WTC11 (cell line): ENCODE measurements at regions not wholly inside any gene's neighbourhood (a gene's known extent, or its start where the extent isn't known, plus 50 kb on each side); places are given as distances from the start of the nearest gene placed in this dataset.

Source experiments
- ATAC-seq: fragments of 200-7000 bp; cut with Tn5 transposase; 2 replicates; pipeline ENCODE4 v1.10.0; 2021; ENCODE audit warnings: mild to moderate bottlenecking, moderate library complexity
- CTCF ChIA-PET: fragments of 300-600 bp; sonication (Branson Sonifier 250); formaldehyde crosslinking; loops from one replicate; lab custom pipeline; 2021; ENCODE audit warnings: antibody characterized with exemption; lab: Charles Lee
- POLR2A ChIA-PET: fragments of 350-600 bp; sonication (Branson Sonifier 250); formaldehyde crosslinking; loops from one replicate; lab custom pipeline; 2021; ENCODE audit warnings: antibody characterized with exemption; lab: Charles Lee
- DNase-seq: peaks from one replicate; pipeline ENCODE4 v3.0.0; 2021; ENCODE audit warnings: low spot score
- H3K27ac Mint-ChIP-seq: 2 replicates; pipeline ENCODE4 v1.8.0; 2021; ENCODE audit warnings: mixed read lengths
- H3K27me3 Mint-ChIP-seq: 2 replicates; pipeline ENCODE4 v1.8.0; 2021; ENCODE audit warnings: low read depth, mild to moderate bottlenecking, moderate library complexity, mixed read lengths
- H3K36me3 Mint-ChIP-seq: 2 replicates; pipeline ENCODE4 v1.8.0; 2021; ENCODE audit warnings: mixed read lengths
- H3K4me1 Mint-ChIP-seq: 2 replicates; pipeline ENCODE4 v1.8.0; 2022; ENCODE audit warnings: mixed read lengths
- H3K4me3 Mint-ChIP-seq: 2 replicates; pipeline ENCODE4 v1.8.0; 2021; ENCODE audit warnings: mild to moderate bottlenecking, moderate library complexity, mixed read lengths
- H3K9me3 Mint-ChIP-seq: 2 replicates; pipeline ENCODE4 v1.8.0; 2021; ENCODE audit warnings: mixed read lengths
- AFF4 ChIP-seq: sonication (generic); formaldehyde crosslinking; IDR thresholded peaks from 2 replicates; pipeline ENCODE4 v1.8.1; 2023; ENCODE audit warnings: mild to moderate bottlenecking, missing genetic modification reagents, borderline replicate concordance
- CREB1 ChIP-seq: sonication (generic); formaldehyde crosslinking; IDR thresholded peaks from 2 replicates; pipeline ENCODE4 v1.8.0; 2023; ENCODE audit warnings: mild to moderate bottlenecking, missing genetic modification reagents
- ELF4 ChIP-seq: sonication (generic); formaldehyde crosslinking; IDR thresholded peaks from 2 replicates; pipeline ENCODE4 v1.8.1; 2022; ENCODE audit warnings: low read depth, mild to moderate bottlenecking, moderate library complexity, missing genetic modification reagents
- ETV6 ChIP-seq: sonication (generic); formaldehyde crosslinking; IDR thresholded peaks from 2 replicates; pipeline ENCODE4 v1.8.1; 2022; ENCODE audit warnings: mild to moderate bottlenecking, missing genetic modification reagents
- FOXP1 ChIP-seq: sonication (generic); formaldehyde crosslinking; IDR thresholded peaks from 2 replicates; pipeline ENCODE4 v1.8.0; 2022; ENCODE audit warnings: missing genetic modification reagents, mild to moderate bottlenecking, moderate library complexity, borderline replicate concordance
- FOXP4 ChIP-seq: sonication (generic); formaldehyde crosslinking; IDR thresholded peaks from 2 replicates; pipeline ENCODE4 v1.8.0; 2022; ENCODE audit warnings: mild to moderate bottlenecking, missing genetic modification reagents
- NFYB ChIP-seq: sonication (generic); formaldehyde crosslinking; conservative IDR thresholded peaks from 2 replicates; pipeline ENCODE4 v1.8.0; 2022; ENCODE audit warnings: low read depth, missing genetic modification reagents
- ZBTB43 ChIP-seq: sonication (generic); formaldehyde crosslinking; IDR thresholded peaks from 2 replicates; pipeline ENCODE4 v1.8.1; 2023; ENCODE audit warnings: mild to moderate bottlenecking, missing genetic modification reagents
- ZNF281 ChIP-seq: sonication (generic); formaldehyde crosslinking; IDR thresholded peaks from 2 replicates; pipeline ENCODE4 v1.8.0; 2023; ENCODE audit warnings: mild to moderate bottlenecking, missing genetic modification reagents
- ZNF317 ChIP-seq: sonication (generic); formaldehyde crosslinking; IDR thresholded peaks from 2 replicates; pipeline ENCODE4 v1.8.1; 2023; ENCODE audit warnings: low read depth, mild to moderate bottlenecking, moderate library complexity, missing genetic modification reagents, borderline replicate concordance
- ZNF423 ChIP-seq: fragments of 250-450 bp; sonication (Bioruptor Pico); IDR thresholded peaks from 2 replicates; pipeline ENCODE4 v2.1.2; 2022; ENCODE audit warnings: mild to moderate bottlenecking, moderate library complexity
- TF ChIP-seq, protein P1 (sequence below): sonication (generic); formaldehyde crosslinking; IDR thresholded peaks from 2 replicates; pipeline ENCODE4 v1.8.1; 2022; ENCODE audit warnings: mild to moderate bottlenecking, missing genetic modification reagents, moderate library complexity, borderline replicate concordance
- TF ChIP-seq, protein P2 (sequence below): fragments of 250-450 bp; sonication (Bioruptor Pico); IDR thresholded peaks from 2 replicates; pipeline ENCODE4 v1.9.0; 2021; ENCODE audit warnings: mild to moderate bottlenecking, borderline replicate concordance

DNA sequence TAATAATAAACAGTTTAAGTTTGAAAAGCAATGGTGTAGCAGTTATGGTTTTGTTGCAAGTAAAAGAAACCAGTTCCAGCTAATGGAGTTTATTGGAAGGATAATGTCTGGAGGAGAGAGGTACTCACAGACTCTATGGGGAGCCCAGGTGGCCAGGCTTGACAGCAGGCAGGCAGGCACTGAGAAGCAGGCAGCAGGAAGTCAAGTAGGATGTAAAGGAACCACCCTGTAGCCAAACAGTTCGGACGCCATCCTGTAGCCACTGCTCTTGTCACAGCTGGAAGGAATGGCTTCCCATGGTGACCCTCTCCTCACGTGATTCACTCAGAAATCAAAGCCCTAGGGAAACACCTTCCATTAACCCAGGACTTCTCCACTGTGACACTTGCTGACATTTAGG is 96.7 kb upstream of the MC3R start:
- ATAC-seq, result no peak
- POLR2A ChIA-PET, result no interaction called here
- DNase-seq, result no peak
- no peak overlapping the region for H3K4me3 Mint-ChIP-seq
- peaks cover 38% of the 10 kb centered on the region for H3K36me3 Mint-ChIP-seq
- no peaks in the 10 kb centered on the region for H3K4me1 Mint-ChIP-seq
- H3K27ac Mint-ChIP-seq, result no peak overlapping the region
- TF ChIP-seq ZBTB43 (CRISPR knock-in tag) (no peak), ETV6 (no peak), ELF4 (CRISPR knock-in tag) (no peak), FOXP1 (CRISPR knock-in tag) (no peak), ZNF423 (CRISPR knock-in tag) (no peak), AFF4 (CRISPR knock-in tag) (no peak), ZNF317 (CRISPR knock-in tag) (no peak), FOXP4 (no peak), ZNF281 (no peak), NFYB (no peak), CREB1 (CRISPR knock-in tag) (no peak)
- TF ChIP-seq, protein P1, sequence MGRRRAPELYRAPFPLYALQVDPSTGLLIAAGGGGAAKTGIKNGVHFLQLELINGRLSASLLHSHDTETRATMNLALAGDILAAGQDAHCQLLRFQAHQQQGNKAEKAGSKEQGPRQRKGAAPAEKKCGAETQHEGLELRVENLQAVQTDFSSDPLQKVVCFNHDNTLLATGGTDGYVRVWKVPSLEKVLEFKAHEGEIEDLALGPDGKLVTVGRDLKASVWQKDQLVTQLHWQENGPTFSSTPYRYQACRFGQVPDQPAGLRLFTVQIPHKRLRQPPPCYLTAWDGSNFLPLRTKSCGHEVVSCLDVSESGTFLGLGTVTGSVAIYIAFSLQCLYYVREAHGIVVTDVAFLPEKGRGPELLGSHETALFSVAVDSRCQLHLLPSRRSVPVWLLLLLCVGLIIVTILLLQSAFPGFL (CRISPR knock-in tag), result no peak
- TF ChIP-seq, protein P2, sequence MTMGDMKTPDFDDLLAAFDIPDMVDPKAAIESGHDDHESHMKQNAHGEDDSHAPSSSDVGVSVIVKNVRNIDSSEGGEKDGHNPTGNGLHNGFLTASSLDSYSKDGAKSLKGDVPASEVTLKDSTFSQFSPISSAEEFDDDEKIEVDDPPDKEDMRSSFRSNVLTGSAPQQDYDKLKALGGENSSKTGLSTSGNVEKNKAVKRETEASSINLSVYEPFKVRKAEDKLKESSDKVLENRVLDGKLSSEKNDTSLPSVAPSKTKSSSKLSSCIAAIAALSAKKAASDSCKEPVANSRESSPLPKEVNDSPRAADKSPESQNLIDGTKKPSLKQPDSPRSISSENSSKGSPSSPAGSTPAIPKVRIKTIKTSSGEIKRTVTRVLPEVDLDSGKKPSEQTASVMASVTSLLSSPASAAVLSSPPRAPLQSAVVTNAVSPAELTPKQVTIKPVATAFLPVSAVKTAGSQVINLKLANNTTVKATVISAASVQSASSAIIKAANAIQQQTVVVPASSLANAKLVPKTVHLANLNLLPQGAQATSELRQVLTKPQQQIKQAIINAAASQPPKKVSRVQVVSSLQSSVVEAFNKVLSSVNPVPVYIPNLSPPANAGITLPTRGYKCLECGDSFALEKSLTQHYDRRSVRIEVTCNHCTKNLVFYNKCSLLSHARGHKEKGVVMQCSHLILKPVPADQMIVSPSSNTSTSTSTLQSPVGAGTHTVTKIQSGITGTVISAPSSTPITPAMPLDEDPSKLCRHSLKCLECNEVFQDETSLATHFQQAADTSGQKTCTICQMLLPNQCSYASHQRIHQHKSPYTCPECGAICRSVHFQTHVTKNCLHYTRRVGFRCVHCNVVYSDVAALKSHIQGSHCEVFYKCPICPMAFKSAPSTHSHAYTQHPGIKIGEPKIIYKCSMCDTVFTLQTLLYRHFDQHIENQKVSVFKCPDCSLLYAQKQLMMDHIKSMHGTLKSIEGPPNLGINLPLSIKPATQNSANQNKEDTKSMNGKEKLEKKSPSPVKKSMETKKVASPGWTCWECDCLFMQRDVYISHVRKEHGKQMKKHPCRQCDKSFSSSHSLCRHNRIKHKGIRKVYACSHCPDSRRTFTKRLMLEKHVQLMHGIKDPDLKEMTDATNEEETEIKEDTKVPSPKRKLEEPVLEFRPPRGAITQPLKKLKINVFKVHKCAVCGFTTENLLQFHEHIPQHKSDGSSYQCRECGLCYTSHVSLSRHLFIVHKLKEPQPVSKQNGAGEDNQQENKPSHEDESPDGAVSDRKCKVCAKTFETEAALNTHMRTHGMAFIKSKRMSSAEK (CRISPR knock-in tag), result no peak
- CTCF ChIA-PET, result no interaction called here
- H3K9me3 Mint-ChIP-seq, result peaks cover 37% of the 10 kb centered on the region
- H3K27me3 Mint-ChIP-seq, result peaks cover 12% of the 10 kb centered on the region
